Thoracic aorta (tissue), 2 donors: ENCODE measurements at regions not wholly inside any gene's neighbourhood (a gene's known extent, or its start where the extent isn't known, plus 50 kb on each side); places are given as distances from the start of the nearest gene placed in this dataset.

ENCODE experiments used
- ATAC-seq: fragments of 150-250 bp; one replicate; pipeline ENCODE4 v1.8.0; 2017; ENCODE audit warnings: low read depth; ENCODE audit not compliant: insufficient number of reproducible peaks, low FRiP score
- DNase-seq: peaks from one replicate; pipeline ENCODE4 v3.0.0-alpha.2; 2020; ENCODE audit warnings: low spot score
- H3K27ac ChIP-seq, 2 donors: fragments of 200-600 bp; sonication (generic); 1 replicate in 1 of 2; 2 replicates in 1 of 2; pipeline ENCODE4 v1.5.1; 2016; ENCODE audit warnings: mild to moderate bottlenecking in 2 of 2, moderate library complexity in 2 of 2
- H3K27me3 ChIP-seq: fragments of 200-600 bp; sonication (generic); replicated peaks from 2 replicates; pipeline ENCODE4 v1.6.0; 2016; ENCODE audit warnings: mild to moderate bottlenecking; ENCODE audit not compliant: insufficient read depth
- H3K36me3 ChIP-seq: fragments of 200-600 bp; sonication (generic); one replicate; pipeline ENCODE4 v1.5.1; 2016
- H3K4me1 ChIP-seq, 2 donors: fragments of 200-600 bp; sonication (generic); 1 replicate in 1 of 2; 2 replicates in 1 of 2; pipeline versions ENCODE4 v1.5.1 to v1.6.0; 2016; ENCODE audit warnings: low read depth in 2 of 2, mild to moderate bottlenecking in 1 of 2; ENCODE audit not compliant: control insufficient read depth in 1 of 2
- H3K4me3 ChIP-seq: fragments of 200-600 bp; sonication (generic); 2 replicates; pipeline ENCODE4 v1.5.1; 2016; ENCODE audit warnings: mild to moderate bottlenecking
- H3K9me3 ChIP-seq: fragments of 200-600 bp; sonication (generic); 2 replicates; pipeline ENCODE4 v1.5.1; 2016
- TF ChIP-seq, protein P1 (sequence below): fragments of 200-600 bp; sonication (generic); IDR thresholded peaks from one replicate; pipeline ENCODE4 v1.5.1; 2019; ENCODE audit warnings: antibody characterized with exemption

DNA sequence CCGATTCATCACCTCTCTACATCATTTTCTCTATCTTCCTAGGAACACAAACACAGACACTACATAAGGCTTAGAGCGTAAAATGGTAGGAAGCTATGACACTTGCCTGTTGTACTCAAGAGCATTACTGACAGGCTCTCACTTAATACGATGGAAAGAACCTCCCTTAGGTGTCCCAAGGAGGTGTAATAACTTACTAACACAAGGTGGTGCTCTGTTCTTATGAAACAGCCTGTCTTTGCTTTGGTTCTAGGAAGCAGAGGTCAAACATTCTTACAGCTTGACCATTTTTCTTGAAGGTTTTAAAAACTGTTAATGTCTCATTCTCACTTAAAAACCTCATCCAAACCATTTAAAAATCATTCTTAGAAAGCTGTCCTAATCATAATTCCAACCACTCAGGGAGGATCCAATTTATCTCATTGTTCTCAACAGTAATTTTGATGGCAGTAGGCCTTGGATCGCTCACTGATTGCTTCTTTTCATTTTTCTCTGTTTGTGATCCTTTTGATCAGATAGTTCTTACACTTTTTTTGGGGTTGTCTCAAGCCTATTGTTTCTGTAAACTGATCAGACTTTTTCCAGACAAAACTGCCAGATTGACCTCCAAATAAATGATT lies 317.8 kb upstream of the AGTR1 start:
- H3K4me3 ChIP-seq, result no peak overlapping the region
- no peak overlapping the region for H3K27ac ChIP-seq
- no peaks in the 10 kb centered on the region for H3K36me3 ChIP-seq
- DNase-seq (no peak), ATAC-seq (no peak)
- no peaks in the 10 kb centered on the region for H3K4me1 ChIP-seq
- no peaks in the 10 kb centered on the region for H3K27me3 ChIP-seq
- TF ChIP-seq, protein P1, sequence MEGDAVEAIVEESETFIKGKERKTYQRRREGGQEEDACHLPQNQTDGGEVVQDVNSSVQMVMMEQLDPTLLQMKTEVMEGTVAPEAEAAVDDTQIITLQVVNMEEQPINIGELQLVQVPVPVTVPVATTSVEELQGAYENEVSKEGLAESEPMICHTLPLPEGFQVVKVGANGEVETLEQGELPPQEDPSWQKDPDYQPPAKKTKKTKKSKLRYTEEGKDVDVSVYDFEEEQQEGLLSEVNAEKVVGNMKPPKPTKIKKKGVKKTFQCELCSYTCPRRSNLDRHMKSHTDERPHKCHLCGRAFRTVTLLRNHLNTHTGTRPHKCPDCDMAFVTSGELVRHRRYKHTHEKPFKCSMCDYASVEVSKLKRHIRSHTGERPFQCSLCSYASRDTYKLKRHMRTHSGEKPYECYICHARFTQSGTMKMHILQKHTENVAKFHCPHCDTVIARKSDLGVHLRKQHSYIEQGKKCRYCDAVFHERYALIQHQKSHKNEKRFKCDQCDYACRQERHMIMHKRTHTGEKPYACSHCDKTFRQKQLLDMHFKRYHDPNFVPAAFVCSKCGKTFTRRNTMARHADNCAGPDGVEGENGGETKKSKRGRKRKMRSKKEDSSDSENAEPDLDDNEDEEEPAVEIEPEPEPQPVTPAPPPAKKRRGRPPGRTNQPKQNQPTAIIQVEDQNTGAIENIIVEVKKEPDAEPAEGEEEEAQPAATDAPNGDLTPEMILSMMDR, result peak; percentile 63
- no peaks in the 10 kb centered on the region for H3K9me3 ChIP-seq

DNA sequence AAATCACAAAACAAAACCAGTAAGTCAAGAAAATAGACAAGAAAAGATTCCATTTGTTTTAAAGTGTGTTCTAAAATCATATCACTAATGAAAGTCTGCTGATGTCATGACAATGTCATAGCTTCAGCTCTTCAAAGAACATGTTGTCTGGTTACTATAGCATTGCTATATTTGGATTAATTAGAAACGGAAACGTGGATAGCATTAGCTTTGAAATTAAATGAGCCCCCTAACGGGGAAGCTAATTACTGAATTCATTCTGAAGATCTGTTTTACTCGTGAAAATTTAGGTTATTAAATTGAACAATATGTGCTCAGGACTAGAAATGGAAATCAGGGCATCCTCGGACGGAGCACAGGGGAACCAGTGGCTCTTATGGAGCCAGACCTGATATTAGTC lies 316.7 kb upstream of the AGTR1 start:
- TF ChIP-seq, protein P1, result no peak
- ATAC-seq, result no peak
- no peaks in the 10 kb centered on the region for H3K36me3 ChIP-seq
- H3K4me3 ChIP-seq, result no peak overlapping the region
- H3K27ac ChIP-seq, result no peak overlapping the region
- H3K9me3 ChIP-seq, result no peaks in the 10 kb centered on the region
- H3K4me1 ChIP-seq, result no peaks in the 10 kb centered on the region
- no peaks in the 10 kb centered on the region for H3K27me3 ChIP-seq
- no peak for DNase-seq

GRCh38 chr3:148389916-148390315 lies 307.8 kb upstream of the AGTR1 start:
- TF ChIP-seq, protein P1, result no peak
- no peaks in the 10 kb centered on the region for H3K9me3 ChIP-seq
- H3K27ac ChIP-seq, result no peak overlapping the region
- H3K4me3 ChIP-seq, result no peak overlapping the region
- no peaks in the 10 kb centered on the region for H3K4me1 ChIP-seq
- ATAC-seq (no peak), DNase-seq (no peak)
- no peaks in the 10 kb centered on the region for H3K36me3 ChIP-seq
- H3K27me3 ChIP-seq, result no peaks in the 10 kb centered on the region

- no peak overlapping the region for H3K4me3 ChIP-seq
- no peaks in the 10 kb centered on the region for H3K4me1 ChIP-seq
- TF ChIP-seq, protein P1, result no peak
- ATAC-seq (no peak), DNase-seq (no peak)
- H3K36me3 ChIP-seq, result no peaks in the 10 kb centered on the region
- no peaks in the 10 kb centered on the region for H3K27me3 ChIP-seq
- no peaks in the 10 kb centered on the region for H3K9me3 ChIP-seq
- H3K27ac ChIP-seq, result no peak overlapping the region
Measured at GRCh38 chr3:148395821-148396220, 301.9 kb upstream of the AGTR1 start.

- no peak for ATAC-seq
- H3K36me3 ChIP-seq, result no peaks in the 10 kb centered on the region
- H3K27me3 ChIP-seq, result no peaks in the 10 kb centered on the region
- no peak for DNase-seq
- no peaks in the 10 kb centered on the region for H3K9me3 ChIP-seq
- TF ChIP-seq, protein P1, result no peak
- no peak overlapping the region for H3K4me3 ChIP-seq
- H3K4me1 ChIP-seq, result no peaks in the 10 kb centered on the region
- H3K27ac ChIP-seq, result no peak overlapping the region
Measured at GRCh38 chr3:148400754-148401153, 296.9 kb upstream of the AGTR1 start.
